GM23338 (cell line): ENCODE measurements at regions not wholly inside any gene's neighbourhood (a gene's known extent, or its start where the extent isn't known, plus 50 kb on each side); places are given as distances from the start of the nearest gene placed in this dataset.

Source experiments
- ATAC-seq: fragments of 200-7000 bp; cut with Tn5 transposase; 3 replicates; pipeline ENCODE4 v1.9.1; 2020
- DNase-seq: peaks from one replicate; pipeline ENCODE4 v3.0.0-alpha.2; 2015; ENCODE audit warnings: low spot score
- H2AFZ ChIP-seq: fragments of 200-600 bp; sonication (generic); 2 replicates; pipeline ENCODE4 v1.8.0; 2016; ENCODE audit warnings: antibody characterized with exemption, mild to moderate bottlenecking, moderate library complexity
- H3F3A ChIP-seq: fragments of 200-600 bp; sonication (generic); replicated peaks from 2 replicates; pipeline ENCODE4 v1.8.0; 2017; ENCODE audit warnings: antibody characterized with exemption, mixed run types, low read depth
- H3K27ac ChIP-seq: fragments of 200-600 bp; sonication (generic); 2 replicates; pipeline ENCODE4 v1.6.1; 2016; ENCODE audit warnings: low read depth
- H3K27me3 ChIP-seq: fragments of 200-600 bp; sonication (generic); 2 replicates; pipeline ENCODE4 v1.8.0; 2016; ENCODE audit warnings: mild to moderate bottlenecking, mixed run types, moderate library complexity; ENCODE audit not compliant: insufficient read depth
- H3K36me3 ChIP-seq: fragments of 200-600 bp; sonication (generic); 2 replicates; pipeline ENCODE4 v1.8.0; 2016; ENCODE audit warnings: mild to moderate bottlenecking; ENCODE audit not compliant: insufficient read depth
- H3K4me1 ChIP-seq: fragments of 200-600 bp; sonication (generic); 2 replicates; pipeline ENCODE4 v1.8.0; 2016; ENCODE audit warnings: mild to moderate bottlenecking, moderate library complexity; ENCODE audit not compliant: insufficient read depth
- H3K4me2 ChIP-seq: fragments of 200-600 bp; sonication (generic); 2 replicates; pipeline ENCODE4 v1.7.1; 2017; ENCODE audit warnings: mixed run types
- H3K4me3 ChIP-seq: fragments of 200-600 bp; sonication (generic); 2 replicates; pipeline ENCODE4 v1.6.1; 2016; ENCODE audit warnings: mixed run types
- H3K79me2 ChIP-seq: fragments of 200-600 bp; sonication (generic); replicated peaks from 2 replicates; pipeline ENCODE4 v1.8.0; 2017; ENCODE audit warnings: mild to moderate bottlenecking; ENCODE audit not compliant: insufficient read depth
- H3K9me2 ChIP-seq: fragments of 200-600 bp; sonication (generic); 2 replicates; pipeline ENCODE4 v1.8.0; 2017; ENCODE audit not compliant: insufficient read depth
- H4K20me1 ChIP-seq: fragments of 200-600 bp; sonication (generic); replicated peaks from 2 replicates; pipeline ENCODE4 v1.8.0; 2017; ENCODE audit warnings: mild to moderate bottlenecking; ENCODE audit not compliant: insufficient read depth
- H3K27ac Mint-ChIP-seq: 2 replicates; pipeline ENCODE4 v1.8.0; 2020; ENCODE audit warnings: inconsistent platforms, mild to moderate bottlenecking, moderate library complexity, mixed read lengths
- H3K27me3 Mint-ChIP-seq: 3 replicates; pipeline ENCODE4 v1.8.0; 2022; ENCODE audit warnings: low read depth, mild to moderate bottlenecking, moderate library complexity, mixed read lengths, inconsistent platforms; ENCODE audit not compliant: insufficient read depth, poor library complexity
- H3K36me3 Mint-ChIP-seq: 3 replicates; pipeline ENCODE4 v1.8.0; 2021; ENCODE audit warnings: low read depth, mild to moderate bottlenecking, inconsistent platforms, moderate library complexity, mixed read lengths
- H3K4me1 Mint-ChIP-seq: 3 replicates; pipeline ENCODE4 v1.8.0; 2020; ENCODE audit warnings: mild to moderate bottlenecking, inconsistent platforms, mixed read lengths
- H3K4me3 Mint-ChIP-seq: 3 replicates; pipeline ENCODE4 v1.8.0; 2021; ENCODE audit warnings: moderate library complexity, mild to moderate bottlenecking, inconsistent platforms, mixed read lengths
- H3K9me3 Mint-ChIP-seq: 3 replicates; pipeline ENCODE4 v1.8.0; 2020; ENCODE audit warnings: moderate library complexity, mild to moderate bottlenecking, inconsistent platforms, mixed read lengths
- CREB1 ChIP-seq: fragments of 250-450 bp; sonication (Bioruptor Pico); IDR thresholded peaks from 2 replicates; pipeline ENCODE4 v1.5.0; 2020; ENCODE audit warnings: low read depth, mild to moderate bottlenecking, moderate library complexity
- CTCF ChIP-seq, 2 experiments: fragments of 200-600 bp in 1 of 2; sonication (generic) in 1 of 2; conservative IDR thresholded peaks; 2 replicates each; pipeline versions ENCODE4 v1.5.1 to v1.6.1; 2016 to 2017; ENCODE audit warnings: antibody characterized with exemption in 2 of 2, low read depth in 2 of 2, mild to moderate bottlenecking in 2 of 2, moderate library complexity in 1 of 2
- EZH2phosphoT487 ChIP-seq: fragments of 200-600 bp; sonication (generic); IDR thresholded peaks from one replicate; pipeline ENCODE4 v1.8.1; 2018; ENCODE audit warnings: antibody characterized with exemption; ENCODE audit not compliant: unreplicated experiment
- POLR2AphosphoS5 ChIP-seq: IDR thresholded peaks from 2 replicates; pipeline ENCODE4 v1.6.1; 2016; ENCODE audit warnings: antibody characterized with exemption, low read depth
- REST ChIP-seq: IDR thresholded peaks from one replicate; pipeline ENCODE4 v1.6.1; 2018; ENCODE audit warnings: antibody characterized with exemption; ENCODE audit not compliant: unreplicated experiment
- STAT1 ChIP-seq: IDR thresholded peaks from one replicate; pipeline ENCODE4 v1.6.1; 2016; ENCODE audit warnings: antibody characterized with exemption; ENCODE audit not compliant: unreplicated experiment
- ZNF114 ChIP-seq: fragments of 250-450 bp; sonication (Bioruptor Pico); IDR thresholded peaks from 2 replicates; pipeline ENCODE4 v1.5.0; 2020; ENCODE audit warnings: mild to moderate bottlenecking, moderate library complexity
- ZNF331 ChIP-seq: fragments of 250-450 bp; sonication (Bioruptor Pico); IDR thresholded peaks from 2 replicates; pipeline ENCODE4 v1.5.0; 2020; ENCODE audit warnings: low read depth, mild to moderate bottlenecking, moderate library complexity
- ZNF462 ChIP-seq: fragments of 250-450 bp; sonication (Bioruptor Pico); IDR thresholded peaks from 2 replicates; pipeline ENCODE4 v1.5.0; 2020; ENCODE audit warnings: mild to moderate bottlenecking, moderate library complexity

DNA sequence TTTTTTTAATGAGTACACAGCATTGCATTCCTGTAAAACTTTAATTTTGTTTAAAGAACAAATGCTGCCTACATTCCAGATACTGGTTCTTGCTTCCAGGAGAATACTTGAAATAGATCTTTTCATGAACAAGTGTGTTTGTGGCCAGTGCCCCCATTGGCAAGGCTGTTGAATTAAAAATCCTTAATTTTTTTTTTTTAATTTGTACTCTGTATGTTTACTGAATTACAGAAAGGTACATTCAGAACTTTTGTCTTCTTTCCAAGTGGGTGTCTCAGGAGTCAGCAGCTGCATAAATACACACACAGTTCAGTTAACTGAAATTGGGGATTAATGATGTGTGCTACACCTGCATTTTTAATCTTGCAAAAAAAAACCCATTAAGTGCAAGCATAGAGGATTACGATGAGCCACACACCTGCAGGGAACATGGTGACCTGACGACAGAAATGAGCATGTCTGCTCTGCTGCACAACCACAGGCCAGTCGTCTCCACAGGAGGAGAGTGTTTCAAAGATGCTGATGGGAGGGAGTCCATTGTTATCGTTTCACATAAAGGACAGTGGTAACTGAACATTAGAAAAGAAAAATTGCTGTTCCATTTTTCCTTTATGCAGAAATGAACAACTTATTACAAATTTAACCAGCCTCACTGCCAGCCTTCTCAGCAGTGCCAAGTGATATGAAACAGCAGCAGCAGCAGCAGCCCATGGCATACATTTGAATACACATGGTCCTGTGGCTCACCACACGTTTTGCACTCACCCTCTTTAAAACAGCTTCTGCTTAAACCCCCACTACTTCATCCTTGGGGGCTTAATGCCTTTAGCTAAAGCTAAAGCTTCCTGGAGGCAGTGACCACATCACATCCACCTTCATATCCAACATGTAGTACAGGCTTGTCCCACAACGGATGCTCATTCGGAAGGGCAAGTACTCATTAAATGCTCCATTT is 72.3 kb upstream of the RFC3 start:
- no peaks in the 10 kb centered on the region; the same call in 1 of the 2 replicates for H4K20me1 ChIP-seq
- H3K9me2 ChIP-seq: 0 out of 2 replicates have a peak, but pooled peaks cover 6% of the 10 kb centered on the region
- H2AFZ ChIP-seq: 0 out of 2 replicates have a peak overlapping the region, but pooled peaks have one; percentile 69
- no peaks in the 10 kb centered on the region for H3K4me1 ChIP-seq
- H3K4me3 Mint-ChIP-seq: no peak overlapping the region
- H3F3A ChIP-seq: no peaks in the 10 kb centered on the region
- no peak overlapping the region for H3K27ac ChIP-seq
- no peaks in the 10 kb centered on the region; the same call in 2 of the 3 replicates for H3K36me3 Mint-ChIP-seq
- H3K4me1 Mint-ChIP-seq: no peaks in the 10 kb centered on the region; the same call in 2 of the 3 replicates
- no peaks in the 10 kb centered on the region for H3K36me3 ChIP-seq
- H3K27ac Mint-ChIP-seq: no peak overlapping the region
- TF ChIP-seq CTCF (conservative IDR thresholded peaks at IDR 0.05; ENCODE audit: low read depth in 2 of 2): no peak
- TF ChIP-seq POLR2AphosphoS5: no peak
- no peak for TF ChIP-seq ZNF114 (CRISPR knock-in tag)
- TF ChIP-seq ZNF331 (CRISPR knock-in tag): no peak
- TF ChIP-seq EZH2phosphoT487: no peak
- TF ChIP-seq CREB1 (CRISPR knock-in tag): no peak
- no peak for TF ChIP-seq STAT1
- no peak for TF ChIP-seq REST
- H3K27me3 Mint-ChIP-seq: peaks cover 2% of the 10 kb centered on the region
- no peaks in the 10 kb centered on the region for H3K27me3 ChIP-seq
- ATAC-seq (no peak), DNase-seq (no peak)
- H3K9me3 Mint-ChIP-seq: peaks cover 2% of the 10 kb centered on the region; the same call in 1 of the 3 replicates
- H3K4me2 ChIP-seq: no peak overlapping the region
- H3K79me2 ChIP-seq: no peaks in the 10 kb centered on the region
- no peak overlapping the region for H3K4me3 ChIP-seq

- no peak overlapping the region for H3K27ac ChIP-seq
- no peak for ATAC-seq
- Mint-ChIP-seq H3K27ac (no peak overlapping the region), H3K36me3 (no peaks in the 10 kb centered on the region; the same call in 2 of the 3 replicates), H3K9me3 (peaks cover 2% of the 10 kb centered on the region; the same call in 1 of the 3 replicates), H3K27me3 (peaks cover 2% of the 10 kb centered on the region), H3K4me3 (no peak overlapping the region), H3K4me1 (no peaks in the 10 kb centered on the region; the same call in 2 of the 3 replicates)
- DNase-seq: no peak
- no peaks in the 10 kb centered on the region for H3K9me2 ChIP-seq
- no peak overlapping the region for H2AFZ ChIP-seq
- H3K4me3 ChIP-seq: no peak overlapping the region
- no peaks in the 10 kb centered on the region for H3K79me2 ChIP-seq
- H3K27me3 ChIP-seq: no peaks in the 10 kb centered on the region
- no peak overlapping the region for H3K4me2 ChIP-seq
- no peaks in the 10 kb centered on the region for H4K20me1 ChIP-seq
- no peaks in the 10 kb centered on the region for H3K36me3 ChIP-seq
- H3K4me1 ChIP-seq: no peaks in the 10 kb centered on the region
- H3F3A ChIP-seq: no peaks in the 10 kb centered on the region
- no peak for TF ChIP-seq ZNF462 (CRISPR knock-in tag)
Measured at GRCh38 chr13:33746867-33747266, 71.1 kb upstream of the RFC3 start.
